UCSD-AML1 (cell line): ENCODE measurements at regions not wholly inside any gene's neighbourhood (a gene's known extent, or its start where the extent isn't known, plus 50 kb on each side); places are given as distances from the start of the nearest gene placed in this dataset.
A peak's percentile ranks its signal among the peaks of the same experiment; 100 is the strongest.

Source experiments
- DNase-seq: peaks from one replicate; lab custom pipeline; 2025; ENCODE audit not compliant: unreplicated experiment; lab: John Stamatoyannopoulos, UW

DNA sequence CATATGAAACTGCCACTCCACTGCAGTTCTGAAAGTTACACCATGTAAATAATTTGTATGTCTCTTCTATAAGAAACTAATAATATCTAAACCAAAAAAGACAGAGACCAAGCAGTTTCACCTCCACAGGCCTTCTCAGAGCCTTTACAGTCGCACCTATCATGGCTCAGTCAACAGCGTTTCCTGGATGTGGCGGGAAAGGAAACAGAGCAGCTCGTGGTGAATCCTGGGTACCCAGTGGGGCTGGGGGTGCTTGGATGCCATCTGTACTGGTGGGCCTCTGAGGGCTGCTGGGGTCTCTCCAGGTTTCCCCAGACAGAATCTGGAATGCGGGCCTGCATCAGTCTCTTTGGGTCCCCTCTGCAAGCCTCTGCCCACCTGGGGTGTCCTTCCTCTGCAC, 100.2 kb upstream of the CASZ1 start:
- DNase-seq = no peak

DNA sequence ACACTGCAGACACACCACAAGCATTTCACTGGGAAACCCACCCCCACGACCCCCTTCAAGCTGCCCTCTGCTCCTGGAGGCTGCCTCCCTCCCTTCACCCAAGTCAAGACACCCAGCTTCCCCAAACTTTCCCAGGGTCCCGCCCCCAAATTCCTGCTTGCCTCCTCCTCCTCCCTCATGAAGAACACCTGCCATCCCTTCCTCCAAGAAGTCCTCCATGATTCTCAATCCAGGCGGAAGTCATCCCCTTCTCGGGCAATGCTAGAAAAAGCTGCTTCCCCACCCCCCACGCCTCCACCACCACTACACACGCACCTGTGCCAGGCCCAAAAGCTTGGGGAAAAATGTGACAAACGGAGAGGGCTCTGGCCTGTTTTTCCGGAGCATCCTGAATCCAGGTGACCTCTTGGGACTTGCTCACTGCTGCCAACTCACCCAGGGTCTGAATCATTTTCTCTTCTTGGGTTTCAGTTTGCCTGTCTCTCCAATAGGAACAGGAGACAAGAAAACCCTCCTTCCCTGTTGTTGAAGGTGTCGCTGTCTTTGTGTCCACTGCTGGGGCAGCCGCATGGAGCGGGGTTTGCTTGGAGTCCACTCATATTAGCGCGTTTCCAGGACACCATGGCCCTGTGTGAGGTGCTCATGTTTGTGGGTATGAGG, 101.0 kb upstream of the CASZ1 start:
- DNase-seq = no peak

DNA sequence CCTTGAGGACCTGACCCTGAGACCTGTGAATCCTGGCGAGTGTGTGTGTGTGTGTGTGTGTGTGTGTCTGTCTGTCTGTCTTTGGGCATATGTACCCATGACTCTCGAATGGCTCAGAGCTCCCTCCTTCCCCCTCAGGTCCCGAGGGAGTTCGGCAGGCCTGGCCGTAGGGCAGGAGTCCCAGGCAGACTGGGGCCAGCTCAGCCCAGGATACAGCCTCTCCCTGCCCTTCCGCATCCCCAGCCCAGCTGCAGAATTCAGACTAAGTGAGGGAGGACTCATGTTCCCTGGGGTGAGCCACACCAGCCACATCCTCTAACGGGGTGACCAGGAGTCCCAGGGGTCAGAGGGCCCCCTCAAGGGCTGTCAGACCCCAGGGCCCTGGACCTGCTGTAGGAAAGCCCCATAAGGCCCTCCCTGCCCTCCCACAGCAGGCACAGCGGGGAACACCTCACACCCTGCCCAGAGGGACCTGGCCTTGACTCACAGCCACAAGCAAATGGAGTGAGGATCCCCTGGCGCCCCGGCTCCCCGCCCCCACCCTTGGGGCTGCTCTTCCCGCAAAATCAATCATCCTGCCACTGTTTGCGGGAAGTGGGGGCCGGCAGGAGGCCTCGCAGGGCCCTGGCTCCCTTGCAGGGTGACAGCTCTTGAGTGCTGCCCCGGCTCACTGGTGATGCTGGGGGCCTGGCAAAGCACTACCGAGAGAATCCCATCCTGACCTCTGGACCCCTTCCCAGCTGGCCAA, 101.7 kb upstream of the CASZ1 start:
- DNase-seq = peak; percentile 86

DNA sequence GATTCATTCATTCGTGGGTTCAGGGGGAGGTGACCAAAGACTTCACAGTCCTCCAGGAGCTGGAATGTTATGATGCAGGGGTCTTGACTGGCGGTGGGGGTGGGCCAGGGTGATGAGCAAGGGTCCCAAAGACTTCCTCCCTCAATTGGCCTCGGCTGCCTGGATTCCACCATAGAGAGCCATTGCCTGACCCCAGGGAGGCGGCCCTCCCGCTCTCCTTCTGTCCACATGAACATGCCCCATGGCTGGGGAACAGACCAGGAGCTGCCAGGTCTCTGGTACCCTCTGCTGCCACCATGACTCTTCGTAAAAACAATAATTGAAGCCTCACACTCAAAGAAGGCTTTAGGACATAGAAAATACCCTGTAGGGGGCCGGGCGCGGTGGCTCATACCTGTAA, 102.5 kb upstream of the CASZ1 start:
- DNase-seq = no peak

DNA sequence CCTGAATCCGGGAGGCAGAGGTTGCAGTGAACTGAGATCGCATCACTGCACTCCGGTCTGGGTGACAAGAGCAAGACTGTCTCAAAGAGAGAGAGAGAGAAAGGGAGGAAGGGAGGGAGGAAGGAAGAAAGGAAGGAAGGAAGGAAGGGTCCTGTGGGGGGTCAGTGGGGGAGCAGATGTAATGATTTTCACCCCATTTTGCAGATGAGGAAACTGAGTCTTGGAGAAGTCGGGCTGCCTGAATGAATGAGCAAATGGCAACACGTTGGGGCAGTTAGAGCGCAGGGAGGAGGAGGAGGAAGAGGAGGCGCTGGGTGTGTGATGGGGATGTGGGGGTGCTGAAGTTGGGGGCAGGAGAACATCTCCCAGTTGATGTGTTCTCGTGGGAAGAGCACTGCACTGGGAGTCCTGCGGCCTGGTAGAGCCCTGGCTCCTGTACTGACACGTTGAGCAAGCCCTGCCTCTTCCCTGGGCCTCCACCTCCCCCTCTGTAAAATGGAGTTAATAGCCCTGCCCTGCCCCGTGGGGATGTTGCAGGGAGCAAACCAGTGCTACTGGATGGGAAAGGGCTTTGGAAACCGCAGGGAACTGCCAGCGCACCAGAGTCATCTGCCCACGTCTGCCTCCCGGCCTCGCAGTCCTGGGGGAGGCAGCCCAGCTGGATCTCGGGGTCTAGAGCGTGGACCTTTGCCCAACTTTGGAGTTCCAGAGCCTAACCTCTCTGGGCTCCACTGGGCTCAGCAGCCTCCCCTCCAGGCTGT, 103.2 kb upstream of the CASZ1 start:
- DNase-seq = no peak

DNA sequence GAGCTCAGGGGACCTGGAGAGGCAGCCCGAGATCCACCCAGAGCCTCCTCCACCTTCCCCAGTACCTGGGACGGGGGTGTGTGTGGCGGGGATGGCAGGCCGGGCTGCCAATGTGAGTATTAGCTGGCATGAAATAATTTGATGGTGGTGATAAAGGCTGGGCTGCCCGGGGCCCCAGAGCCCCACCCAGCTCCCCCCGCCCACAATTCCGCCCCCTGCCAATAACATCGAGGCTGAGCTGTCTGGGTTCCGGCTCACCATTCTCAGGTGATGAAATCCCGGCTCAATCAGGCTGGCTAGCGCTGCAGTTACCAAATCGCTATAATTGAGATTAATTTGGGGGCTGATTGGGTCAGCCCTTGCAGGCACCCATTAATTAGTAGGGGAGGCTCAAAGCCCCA, 103.8 kb upstream of the CASZ1 start:
- DNase-seq = no peak

DNA sequence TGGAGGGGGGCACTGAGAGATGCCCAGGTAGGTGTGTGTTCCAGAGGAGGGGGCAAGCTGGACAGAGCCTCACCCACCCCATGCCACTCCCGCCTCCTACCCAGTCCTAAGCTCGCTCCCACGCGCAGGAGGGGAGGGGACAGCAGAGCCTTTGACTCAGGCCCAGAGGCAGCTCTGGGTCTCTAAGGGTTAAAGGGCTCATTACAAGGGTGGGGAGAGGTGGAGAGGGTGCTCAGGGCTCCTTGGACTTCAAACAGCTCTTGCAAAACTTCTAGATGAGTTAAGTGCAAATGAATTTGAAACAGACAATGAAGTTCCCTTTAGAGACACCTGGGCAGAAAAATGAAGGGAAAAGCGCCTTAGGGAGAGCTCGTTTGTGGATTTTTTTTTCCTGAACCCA, 104.2 kb upstream of the CASZ1 start:
- no peak for DNase-seq

DNA sequence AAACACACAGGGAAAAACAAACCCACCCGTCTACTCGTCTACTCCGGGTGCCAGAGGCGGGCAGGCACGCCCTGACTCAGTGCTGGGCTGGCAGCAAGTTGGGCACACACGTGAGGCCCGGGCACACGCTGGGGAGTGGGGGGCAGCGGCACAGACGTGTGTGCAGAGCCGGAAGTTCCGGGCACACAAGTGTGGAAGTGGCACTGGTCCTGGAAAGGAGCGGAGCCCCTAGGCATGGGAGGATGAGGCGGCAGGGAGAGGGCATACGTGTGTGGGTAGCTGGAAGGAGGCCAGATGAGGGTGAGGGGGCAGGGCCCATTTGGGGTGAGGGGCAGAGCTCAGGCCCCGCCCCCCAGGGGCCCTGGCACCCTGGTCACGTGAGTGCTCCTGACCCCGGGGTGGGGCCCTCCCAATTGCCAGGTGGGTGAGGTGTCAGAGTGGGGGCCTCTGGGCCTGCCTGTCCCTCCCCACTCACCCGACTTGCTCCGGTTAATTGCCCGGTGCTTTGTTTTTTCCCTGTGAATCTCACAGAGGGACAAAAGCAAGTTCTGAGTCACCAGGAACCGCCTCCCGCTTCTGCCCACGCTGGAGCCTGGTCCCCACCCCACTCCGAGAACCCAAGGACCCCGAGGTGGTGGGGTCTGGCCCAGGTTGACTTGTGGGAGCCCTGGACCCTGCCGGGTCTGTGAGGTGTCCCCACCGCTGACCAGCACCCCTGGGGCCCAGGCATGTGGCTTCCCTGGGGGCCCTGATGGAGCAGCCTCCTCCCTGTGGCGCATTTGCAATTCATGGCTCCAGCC, 104.8 kb upstream of the CASZ1 start:
- DNase-seq = no peak

DNA sequence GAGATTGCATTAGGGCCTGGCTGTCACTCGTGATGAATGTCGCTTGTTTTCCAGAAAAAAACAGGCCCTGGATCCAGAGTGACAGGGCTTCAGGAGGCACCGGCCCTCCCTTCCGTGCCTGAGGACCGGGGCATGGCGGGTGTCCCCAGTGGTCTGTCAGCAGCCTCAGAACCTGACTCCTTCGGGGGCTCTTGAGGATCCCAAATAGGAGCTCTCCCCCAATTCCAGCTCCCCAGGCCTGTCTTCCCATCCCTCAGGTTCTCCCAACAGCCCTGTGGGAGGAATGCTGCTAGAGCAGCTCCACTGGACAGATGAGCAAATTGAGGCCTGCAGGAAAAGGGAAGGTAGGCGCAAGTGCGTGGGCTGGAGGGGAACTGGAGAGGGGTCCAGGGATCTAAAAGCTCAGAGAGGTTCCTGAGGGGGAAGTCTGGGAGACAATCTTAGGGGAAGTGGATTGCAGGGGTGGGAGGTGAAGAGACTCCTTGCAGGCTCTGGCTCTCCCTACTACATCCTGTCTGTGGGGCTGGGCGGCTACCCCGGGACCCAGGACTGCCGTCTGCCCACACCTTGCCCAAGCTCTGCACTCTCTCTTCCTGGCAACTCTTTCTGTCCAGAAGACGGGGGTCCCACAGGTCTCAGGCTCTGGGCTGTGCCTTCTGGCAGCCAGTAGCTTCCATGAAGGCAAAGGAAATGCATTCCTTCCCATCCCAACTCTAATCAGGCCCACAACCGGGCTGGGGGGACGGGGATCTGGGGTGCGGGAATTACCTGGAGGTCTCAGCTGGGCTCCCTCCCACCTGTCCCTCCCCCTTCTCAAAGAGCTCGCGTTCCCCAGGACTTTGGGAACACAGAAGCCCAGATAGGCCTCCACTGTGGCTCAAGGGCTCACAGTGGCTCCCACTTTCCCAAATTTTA, 105.7 kb upstream of the CASZ1 start:
- peak; percentile 34 for DNase-seq

DNA sequence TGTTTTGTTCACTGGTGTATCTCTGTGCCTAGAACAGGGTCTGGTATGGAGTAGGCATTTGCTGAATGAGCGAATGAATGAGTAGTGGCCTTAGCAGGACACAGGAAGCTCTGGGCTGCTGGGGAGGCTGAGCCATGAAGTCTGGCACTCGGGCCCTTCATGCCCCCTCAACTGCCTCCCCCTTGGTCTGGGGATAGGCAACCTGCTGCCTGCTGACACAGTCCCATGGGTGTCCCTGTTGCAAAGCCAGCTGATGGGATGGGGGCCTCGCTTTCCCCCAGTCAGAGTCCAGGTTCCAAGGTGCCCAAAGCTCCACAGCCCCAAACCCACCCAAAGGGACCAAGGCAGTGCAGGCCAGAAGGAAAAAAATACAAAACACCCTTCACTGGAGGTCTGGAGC, 107.0 kb upstream of the CASZ1 start:
- no peak for DNase-seq

DNA sequence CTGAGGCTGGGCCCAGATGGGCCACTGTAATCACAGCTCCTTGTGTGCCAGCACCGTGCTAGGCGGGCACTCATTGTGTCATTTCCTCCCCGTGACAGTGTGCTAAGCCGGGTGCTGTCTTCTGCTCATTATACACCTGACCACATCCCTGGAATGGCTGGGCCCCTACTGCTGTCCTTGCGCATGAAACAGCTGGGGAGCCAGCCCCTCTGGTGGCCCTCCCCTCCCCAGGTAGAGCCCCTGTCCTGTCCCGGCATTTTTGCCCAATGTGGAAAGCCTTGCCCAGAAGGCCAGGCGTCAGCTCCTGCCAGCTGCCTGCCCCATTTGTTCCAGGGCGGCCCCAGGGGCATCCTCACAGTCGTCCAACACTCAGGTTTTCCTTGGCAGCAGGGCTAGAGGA, 107.4 kb upstream of the CASZ1 start:
- no peak for DNase-seq

DNA sequence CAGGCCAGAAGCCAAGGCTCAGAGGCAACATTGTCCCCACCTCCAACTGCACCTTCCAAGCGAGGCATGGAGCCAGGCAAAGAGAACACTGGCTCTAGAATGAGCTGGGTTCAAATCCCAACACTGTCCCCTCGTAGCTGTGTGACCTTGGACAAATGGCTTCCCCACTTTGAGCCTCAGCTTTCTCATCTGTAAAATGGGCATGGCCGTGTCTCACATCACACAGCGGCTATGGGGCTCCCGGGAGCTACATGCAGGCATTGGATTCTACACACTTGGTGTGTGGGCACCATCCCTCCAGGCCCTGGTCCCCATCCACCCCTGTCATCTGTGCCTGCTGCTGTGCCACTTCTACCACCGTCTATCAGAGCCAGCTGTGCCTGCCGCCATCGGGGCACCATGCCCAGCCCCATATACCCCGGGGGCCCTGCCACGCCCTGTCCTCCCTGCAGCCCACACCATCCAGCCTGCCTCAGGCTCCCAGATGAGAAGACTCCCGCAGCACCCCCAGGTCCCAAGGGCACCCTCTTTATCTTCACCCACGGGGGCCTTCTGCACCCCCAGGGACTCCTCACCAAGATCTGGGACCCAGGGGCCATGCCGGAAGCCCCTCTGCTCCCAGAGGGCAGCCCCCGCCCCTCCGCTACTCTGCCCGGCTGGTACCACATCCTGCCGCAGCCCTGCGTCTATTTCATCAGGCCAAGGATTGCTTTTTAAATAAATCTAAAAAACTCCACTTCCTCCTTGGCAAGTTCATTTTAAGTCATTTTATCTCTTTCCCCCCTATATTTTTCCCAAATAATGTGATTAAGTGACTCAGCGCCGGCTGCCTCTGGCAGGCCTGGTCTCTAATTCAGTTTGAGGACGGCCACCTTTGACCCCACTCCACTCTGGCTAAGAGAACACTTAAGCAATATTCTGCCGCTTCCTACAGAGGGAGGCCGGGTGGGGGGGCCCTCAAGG, 107.8 kb upstream of the TARDBP start:
- peak; percentile 74 for DNase-seq

DNA sequence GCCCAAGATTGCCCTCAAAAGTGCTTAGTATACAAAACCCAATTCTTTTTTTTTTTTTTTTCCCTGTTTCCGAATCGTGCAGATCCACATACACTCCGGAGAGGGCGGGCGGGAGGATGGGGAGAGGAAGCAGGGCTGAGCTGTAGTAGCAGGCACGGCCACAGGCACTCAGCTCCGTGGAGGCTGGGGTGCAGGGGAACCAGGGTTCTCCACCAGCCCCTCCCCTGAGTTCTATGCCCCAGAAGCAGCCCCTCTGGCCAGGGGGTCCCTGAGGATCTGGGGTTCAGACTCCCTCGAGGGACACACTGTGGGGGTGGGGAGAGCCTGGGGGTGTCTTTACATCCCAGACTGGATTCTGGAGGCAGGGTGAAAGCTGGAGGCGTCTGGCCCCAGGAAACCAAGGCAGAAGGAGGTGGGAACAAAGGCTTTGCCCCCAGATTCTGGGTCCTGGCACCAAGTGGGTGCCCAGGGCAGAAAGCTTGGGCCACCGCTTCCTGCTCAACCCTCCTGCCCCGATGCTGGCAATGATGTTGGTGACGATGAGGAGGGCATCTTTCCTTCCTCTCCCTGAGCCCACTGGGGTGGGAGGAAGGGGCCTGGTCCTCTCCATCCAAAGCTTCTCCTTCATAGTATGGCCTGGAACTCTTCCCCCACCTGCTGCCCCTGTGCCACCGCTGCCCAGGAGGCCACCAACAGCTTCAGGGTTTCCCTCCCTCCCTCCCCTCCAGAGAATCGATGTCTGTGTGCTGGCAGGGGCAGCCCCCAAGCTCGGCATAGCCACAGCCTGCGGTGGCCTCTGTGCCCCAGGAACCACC, 106.4 kb upstream of the TARDBP start:
- DNase-seq = peak; percentile 49

DNA sequence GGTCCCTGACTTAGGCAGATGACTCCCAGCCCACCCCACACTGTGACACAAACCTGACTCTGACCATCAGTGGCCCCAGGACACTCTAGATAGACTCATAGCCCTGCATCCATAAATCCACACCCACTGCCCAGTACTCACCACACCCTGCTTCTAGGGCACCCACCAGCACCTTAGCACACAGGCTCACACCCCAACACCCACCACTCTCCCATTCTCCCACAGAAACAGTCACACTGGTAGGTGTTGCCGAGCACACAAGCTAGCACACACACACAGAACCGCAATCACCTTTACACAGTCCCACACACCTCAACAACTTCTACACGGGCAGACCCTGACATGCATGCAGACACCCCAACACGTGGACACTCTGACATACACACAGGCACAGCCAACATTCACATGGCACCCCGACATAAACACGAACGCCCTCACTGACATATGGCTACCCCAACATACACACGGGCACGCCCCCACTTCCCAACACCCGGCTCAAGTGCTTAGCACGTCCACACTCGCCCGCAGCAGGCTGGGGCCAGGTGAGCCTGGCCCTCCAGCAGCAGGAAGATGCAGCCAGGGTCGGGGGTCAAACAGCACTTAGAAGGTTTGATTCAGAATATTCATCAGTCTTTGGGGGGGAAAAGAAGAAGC, 105.5 kb upstream of the TARDBP start:
- no peak for DNase-seq

DNA sequence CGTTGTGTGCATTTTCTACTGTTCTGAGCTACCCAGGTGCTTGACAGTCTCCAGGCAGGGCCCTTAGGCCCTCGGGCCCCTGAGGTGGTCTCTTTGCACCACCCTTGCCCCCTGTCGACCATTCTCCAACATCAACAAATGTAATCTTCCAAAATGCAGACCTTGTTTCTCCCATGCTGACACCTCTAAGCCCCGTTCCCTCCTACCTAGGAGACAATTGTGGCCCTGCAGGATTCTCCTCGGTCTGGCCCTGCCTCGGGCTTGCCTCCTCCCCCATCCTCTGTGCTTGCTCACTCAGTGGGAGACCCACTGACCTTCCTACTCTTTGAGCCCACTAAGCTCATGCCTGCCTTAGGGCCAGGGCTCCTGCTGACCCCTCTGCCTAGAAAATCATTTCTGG, 104.2 kb upstream of the TARDBP start:
- DNase-seq = no peak

DNA sequence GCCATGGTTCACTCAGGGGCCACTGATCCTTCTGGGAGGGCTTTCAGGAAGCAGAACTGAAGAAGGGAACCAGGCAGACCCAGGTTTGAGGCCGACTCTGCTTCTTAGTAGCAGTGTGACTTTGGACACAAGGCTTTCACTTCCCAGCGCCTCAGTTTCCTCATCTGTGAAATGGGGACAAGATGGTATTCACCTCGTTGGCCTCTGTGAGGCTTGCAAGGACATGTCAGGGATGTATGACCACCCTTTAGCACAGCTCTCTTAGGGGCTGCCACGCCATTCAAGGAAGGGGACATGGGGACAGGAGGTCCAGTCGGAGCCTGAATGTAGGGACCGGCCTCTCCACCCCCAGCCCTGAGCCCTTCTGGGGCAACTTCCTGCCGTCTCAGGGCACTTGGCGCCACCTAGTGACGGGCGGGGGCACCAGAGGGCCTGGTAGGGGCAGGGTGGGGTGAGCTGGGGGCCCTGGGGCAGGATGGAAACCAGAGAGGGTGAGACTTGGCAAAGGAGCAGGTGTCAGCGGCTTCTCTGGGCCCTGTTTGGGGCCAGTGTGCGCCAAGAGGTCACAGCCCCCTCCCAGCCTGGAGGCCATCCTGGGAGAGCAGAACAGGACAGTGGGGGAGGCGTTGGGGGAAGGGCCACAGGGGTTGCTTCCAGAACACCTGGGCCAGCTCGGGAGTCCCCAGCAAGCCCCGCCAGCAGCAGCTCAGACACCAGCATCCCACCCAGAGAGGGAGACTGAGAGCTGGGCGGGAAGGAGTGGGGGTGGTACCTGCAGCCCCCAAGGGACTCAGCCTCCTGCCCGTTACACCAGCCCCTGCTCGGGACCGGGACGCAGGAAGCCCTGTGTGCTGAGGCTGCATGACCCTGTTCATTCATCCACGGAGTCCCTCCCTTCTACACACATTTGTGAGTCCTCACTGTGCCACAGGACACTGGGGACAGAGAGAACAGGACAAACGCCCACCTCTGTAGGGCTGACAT, 102.5 kb upstream of the TARDBP start:
- peak; percentile 74 for DNase-seq
